ENCODE measurements at regions not wholly inside any gene's neighbourhood (a gene's known extent, or its start where the extent isn't known, plus 50 kb on each side); places are given as distances from the start of the nearest gene placed in this dataset.

DNA sequence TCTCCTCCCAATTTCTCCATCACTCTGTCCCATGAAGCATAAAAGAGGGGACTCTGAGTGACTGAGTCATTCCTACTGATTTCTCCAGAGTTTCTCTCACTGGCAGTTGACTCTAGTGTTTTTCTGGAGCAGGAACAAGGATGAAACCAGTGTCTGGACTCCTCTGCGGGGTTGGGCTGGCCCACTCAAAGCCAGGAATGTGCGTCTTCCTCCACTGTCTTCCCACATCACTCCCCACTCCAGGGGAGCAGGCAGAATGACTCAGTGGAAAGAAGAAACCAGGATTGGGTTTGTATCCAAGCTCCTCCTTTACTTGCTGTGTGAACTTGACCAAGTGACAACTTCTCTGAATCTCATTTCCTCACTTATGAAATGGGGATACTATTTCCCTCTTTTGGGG is 497.5 kb upstream of the SALL1 start:
- no peaks in the 10 kb centered on the region for H3K36me3 ChIP-seq
- TF ChIP-seq, protein P1, sequence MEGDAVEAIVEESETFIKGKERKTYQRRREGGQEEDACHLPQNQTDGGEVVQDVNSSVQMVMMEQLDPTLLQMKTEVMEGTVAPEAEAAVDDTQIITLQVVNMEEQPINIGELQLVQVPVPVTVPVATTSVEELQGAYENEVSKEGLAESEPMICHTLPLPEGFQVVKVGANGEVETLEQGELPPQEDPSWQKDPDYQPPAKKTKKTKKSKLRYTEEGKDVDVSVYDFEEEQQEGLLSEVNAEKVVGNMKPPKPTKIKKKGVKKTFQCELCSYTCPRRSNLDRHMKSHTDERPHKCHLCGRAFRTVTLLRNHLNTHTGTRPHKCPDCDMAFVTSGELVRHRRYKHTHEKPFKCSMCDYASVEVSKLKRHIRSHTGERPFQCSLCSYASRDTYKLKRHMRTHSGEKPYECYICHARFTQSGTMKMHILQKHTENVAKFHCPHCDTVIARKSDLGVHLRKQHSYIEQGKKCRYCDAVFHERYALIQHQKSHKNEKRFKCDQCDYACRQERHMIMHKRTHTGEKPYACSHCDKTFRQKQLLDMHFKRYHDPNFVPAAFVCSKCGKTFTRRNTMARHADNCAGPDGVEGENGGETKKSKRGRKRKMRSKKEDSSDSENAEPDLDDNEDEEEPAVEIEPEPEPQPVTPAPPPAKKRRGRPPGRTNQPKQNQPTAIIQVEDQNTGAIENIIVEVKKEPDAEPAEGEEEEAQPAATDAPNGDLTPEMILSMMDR (IDR thresholded peaks at IDR 0.05 in 8 of 11, conservative IDR thresholded peaks at IDR 0.05 in 3 of 11): no peak
- TF ChIP-seq POLR2AphosphoS5 (IDR thresholded peaks at IDR 0.05) (no peak), POLR2A (IDR thresholded peaks at IDR 0.05) (no peak)
- no peaks in the 10 kb centered on the region for H3K27me3 ChIP-seq (replicated peaks in 1 of 7)
- peaks cover 0 to 60% (median 8%) of the 10 kb centered on the region in 8 donors for H3K9me3 ChIP-seq
- H3K27ac ChIP-seq: no peak overlapping the region
- no peak for DNase-seq
- H3K4me1 ChIP-seq: no peaks in the 10 kb centered on the region
- WGBS, 5 donors: 73 to 86% (median 79%) methylated on average over 2 of the region's 2 CpGs
- no peak overlapping the region for H3K4me3 ChIP-seq
- intact Hi-C loops (cut with DNase I; ENCODE audit: low total_unique reads): no loop called here

DNA sequence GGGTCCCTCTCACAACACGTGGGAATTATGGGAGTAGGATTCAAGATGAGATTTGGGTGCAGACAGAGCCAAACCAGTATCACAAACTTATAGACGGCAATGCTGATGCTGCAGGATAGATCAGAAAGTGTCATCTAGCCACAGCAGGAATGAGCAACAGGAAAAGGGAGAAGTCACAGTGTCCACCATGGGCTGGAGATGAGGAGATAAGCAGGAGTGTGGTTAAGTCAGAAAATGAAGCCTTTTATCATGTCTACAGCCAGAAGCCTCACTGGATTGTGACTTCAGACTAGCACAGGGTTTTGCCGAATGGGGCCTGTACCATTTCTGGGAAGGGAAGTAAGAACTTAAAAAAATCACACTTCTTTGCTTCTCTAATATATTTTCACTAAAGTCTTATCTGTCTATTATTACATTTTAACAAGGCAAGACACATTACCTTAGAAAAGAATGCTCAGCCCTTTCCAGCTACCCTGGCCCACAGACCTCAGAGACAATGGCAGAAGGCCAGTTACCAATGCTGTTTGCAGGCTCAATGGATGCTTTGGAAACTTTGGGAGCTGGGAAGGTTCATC is 490.2 kb upstream of the SALL1 start:
- TF ChIP-seq POLR2AphosphoS5 (IDR thresholded peaks at IDR 0.05) (no peak), POLR2A (IDR thresholded peaks at IDR 0.05) (no peak)
- TF ChIP-seq, protein P1 (IDR thresholded peaks at IDR 0.05 in 8 of 11, conservative IDR thresholded peaks at IDR 0.05 in 3 of 11): no peak
- 80 to 85% (median 82%) methylated on average over 3 of the region's 3 CpGs for WGBS, 5 donors
- Histone ChIP-seq H3K36me3 (no peaks in the 10 kb centered on the region), H3K4me3 (no peak overlapping the region), H3K27ac (no peak overlapping the region), H3K27me3 (replicated peaks in 1 of 7) (peaks cover 0 to 10% (median 0%) of the 10 kb centered on the region in 7 donors), H3K4me1 (no peaks in the 10 kb centered on the region), H3K9me3 (peaks cover 0 to 38% (median 2%) of the 10 kb centered on the region in 8 donors)
- DNase-seq: no peak
- intact Hi-C loops (cut with DNase I; ENCODE audit: low total_unique reads): no loop called here

DNA sequence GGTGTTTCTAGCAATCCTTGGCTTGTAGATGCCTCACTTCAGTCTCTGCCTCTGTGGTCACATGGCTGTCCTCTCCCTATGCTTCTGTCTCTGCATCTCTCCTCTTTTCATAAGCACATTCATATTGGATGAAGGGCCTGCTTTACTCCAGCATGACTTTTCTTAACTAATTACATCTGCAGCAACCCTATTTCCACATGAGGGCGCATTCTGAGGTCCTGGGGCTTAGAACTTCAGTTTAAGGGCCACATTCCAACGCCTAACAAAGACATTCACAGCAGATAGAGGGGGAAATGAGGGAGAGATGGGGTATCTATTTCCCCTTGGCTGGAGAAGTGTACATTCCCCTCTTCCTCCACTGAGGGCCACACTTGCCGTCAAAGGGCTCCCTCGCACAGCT is 489.1 kb upstream of the SALL1 start:
- Histone ChIP-seq H3K4me1 (no peaks in the 10 kb centered on the region), H3K27me3 (replicated peaks in 1 of 7) (peaks cover 0 to 10% (median 0%) of the 10 kb centered on the region in 7 donors), H3K4me3 (no peak overlapping the region), H3K36me3 (no peaks in the 10 kb centered on the region), H3K27ac (no peak overlapping the region), H3K9me3 (peaks cover 0 to 38% (median under 1%) of the 10 kb centered on the region in 8 donors)
- TF ChIP-seq POLR2A (IDR thresholded peaks at IDR 0.05) (no peak), POLR2AphosphoS5 (IDR thresholded peaks at IDR 0.05) (no peak)
- TF ChIP-seq, protein P1 (IDR thresholded peaks at IDR 0.05 in 8 of 11, conservative IDR thresholded peaks at IDR 0.05 in 3 of 11): no peak
- DNase-seq: no peak
- intact Hi-C loops (cut with DNase I; ENCODE audit: low total_unique reads): no loop called here
- WGBS, 5 donors: 73 to 86% (median 75%) methylated on average over 4 of the region's 4 CpGs

DNA sequence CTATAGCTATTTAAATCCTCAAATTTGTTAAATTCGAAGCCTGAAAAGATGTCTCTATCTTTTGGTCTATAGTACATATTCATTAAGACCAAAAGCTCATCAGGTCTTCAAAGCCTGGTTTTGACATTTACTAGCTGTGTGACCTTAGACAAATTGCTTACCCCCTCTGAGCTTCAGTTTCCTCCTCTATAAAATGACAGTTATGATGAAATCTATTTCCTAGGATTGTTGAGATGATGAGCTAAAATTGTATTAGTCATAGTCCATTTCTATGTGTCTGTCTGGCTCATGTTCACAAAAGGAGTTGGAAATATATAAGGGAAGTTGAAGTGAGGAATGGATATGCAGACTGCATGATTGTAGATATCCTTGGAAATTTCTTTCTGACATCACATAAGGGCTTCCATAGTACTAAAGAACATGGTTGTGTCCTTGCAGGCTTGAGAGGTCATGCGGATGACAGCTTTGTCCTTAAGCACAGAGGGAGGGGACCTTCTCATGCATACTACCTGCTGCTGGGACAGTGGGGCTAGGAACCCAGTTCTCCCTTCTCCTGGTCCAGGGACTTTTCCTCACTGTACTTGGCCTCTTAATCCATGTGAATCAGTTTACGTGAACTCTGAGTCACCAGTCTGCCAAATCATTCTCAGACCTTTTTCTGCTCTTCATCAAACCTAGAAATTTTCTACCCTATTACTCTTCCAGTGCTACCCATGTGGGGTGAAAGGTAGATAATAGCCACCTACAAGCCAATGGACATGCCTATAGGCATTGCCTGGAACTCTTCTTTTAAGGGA is 487.5 kb upstream of the SALL1 start:
- Histone ChIP-seq H3K4me1 (no peaks in the 10 kb centered on the region), H3K36me3 (no peaks in the 10 kb centered on the region), H3K9me3 (peaks cover 0 to 42% (median 0%) of the 10 kb centered on the region in 8 donors), H3K27me3 (replicated peaks in 1 of 7) (peaks cover 0 to 10% (median 0%) of the 10 kb centered on the region in 7 donors), H3K4me3 (no peak overlapping the region), H3K27ac (no peak overlapping the region)
- intact Hi-C loops (cut with DNase I; ENCODE audit: low total_unique reads): no loop called here
- DNase-seq: no peak
- TF ChIP-seq POLR2A (IDR thresholded peaks at IDR 0.05) (no peak), POLR2AphosphoS5 (IDR thresholded peaks at IDR 0.05) (no peak)
- TF ChIP-seq, protein P1 (IDR thresholded peaks at IDR 0.05 in 8 of 11, conservative IDR thresholded peaks at IDR 0.05 in 3 of 11): no peak
- 81 to 87% (median 86%) methylated on average over 3 of the region's 3 CpGs for WGBS, 5 donors
